Ishikawa (cell line): ENCODE measurements at regions not wholly inside any gene's neighbourhood (a gene's known extent, or its start where the extent isn't known, plus 50 kb on each side); places are given as distances from the start of the nearest gene placed in this dataset.

Source experiments
- CEBPB ChIP-seq: IDR thresholded peaks from 2 replicates; pipeline ENCODE4 v1.6.1; 2012
- CREB1 ChIP-seq: IDR thresholded peaks from 2 replicates; pipeline ENCODE4 v1.6.1; 2012; ENCODE audit warnings: low read depth
- EGR1 ChIP-seq: IDR thresholded peaks from 2 replicates; pipeline ENCODE4 v1.6.1; 2012
- EP300 ChIP-seq: IDR thresholded peaks from 2 replicates; pipeline ENCODE4 v1.6.1; 2012; ENCODE audit warnings: borderline replicate concordance
- FOXM1 ChIP-seq: IDR thresholded peaks from 2 replicates; pipeline ENCODE4 v1.6.1; 2012; ENCODE audit warnings: low read depth, borderline replicate concordance
- NFIC ChIP-seq: IDR thresholded peaks from 2 replicates; pipeline ENCODE4 v1.6.1; 2012
- RAD21 ChIP-seq: IDR thresholded peaks from 2 replicates; pipeline ENCODE4 v1.6.1; 2012; ENCODE audit warnings: low read depth
- TAF1 ChIP-seq: IDR thresholded peaks from 2 replicates; pipeline ENCODE4 v1.6.1; 2012; ENCODE audit warnings: low read depth, mild to moderate bottlenecking
- TCF12 ChIP-seq: IDR thresholded peaks from 2 replicates; pipeline ENCODE4 v1.6.1; 2012; ENCODE audit warnings: low read depth
- TEAD4 ChIP-seq: IDR thresholded peaks from 2 replicates; pipeline ENCODE4 v1.6.1; 2012
- YY1 ChIP-seq: IDR thresholded peaks from 2 replicates; pipeline ENCODE4 v1.6.1; 2012; ENCODE audit warnings: low read depth
- ZBTB7A ChIP-seq: IDR thresholded peaks from 2 replicates; pipeline ENCODE4 v1.6.1; 2012; ENCODE audit warnings: low read depth
- TF ChIP-seq, protein P1 (sequence below): IDR thresholded peaks from 2 replicates; pipeline ENCODE4 v1.6.1; 2012
- TF ChIP-seq, protein P2 (sequence below): IDR thresholded peaks from 2 replicates; pipeline ENCODE4 v1.6.1; 2012
- TF ChIP-seq, protein P3 (sequence below): IDR thresholded peaks from 2 replicates; pipeline ENCODE4 v1.6.1; 2012; ENCODE audit warnings: low read depth, mild to moderate bottlenecking

DNA sequence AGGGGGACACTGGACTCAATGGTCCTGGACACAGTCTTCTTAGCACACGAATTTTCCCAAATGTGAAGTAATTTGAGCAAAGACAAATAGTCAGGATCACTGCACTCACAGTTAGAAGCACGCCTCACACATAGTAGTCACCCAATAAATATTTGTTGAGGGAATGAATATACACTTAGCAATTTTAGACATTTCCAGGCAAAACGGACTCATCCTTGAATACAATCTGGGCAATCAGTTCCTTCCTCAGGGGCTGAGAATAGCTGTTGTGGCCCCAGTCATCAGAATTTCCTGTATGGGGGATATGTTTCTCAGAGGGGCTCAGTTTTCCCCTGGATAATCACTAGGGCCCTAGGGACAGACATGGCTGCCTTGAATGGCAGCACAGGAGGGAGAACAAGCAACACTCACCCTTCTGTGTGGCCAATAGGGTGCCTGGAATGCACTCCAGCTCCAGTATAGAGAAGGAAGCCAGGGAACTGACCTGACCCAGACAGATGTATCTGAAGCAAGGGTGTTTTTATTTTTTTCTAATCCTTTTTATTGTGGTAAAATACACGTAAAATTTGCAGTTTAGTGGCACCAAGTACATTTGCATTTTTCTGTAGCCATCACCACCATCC, 282.7 kb upstream of the ZNF32 start:
- no peak for TF ChIP-seq EP300
- no peak for TF ChIP-seq TAF1
- TF ChIP-seq ZBTB7A, result no peak
- TF ChIP-seq, protein P1, sequence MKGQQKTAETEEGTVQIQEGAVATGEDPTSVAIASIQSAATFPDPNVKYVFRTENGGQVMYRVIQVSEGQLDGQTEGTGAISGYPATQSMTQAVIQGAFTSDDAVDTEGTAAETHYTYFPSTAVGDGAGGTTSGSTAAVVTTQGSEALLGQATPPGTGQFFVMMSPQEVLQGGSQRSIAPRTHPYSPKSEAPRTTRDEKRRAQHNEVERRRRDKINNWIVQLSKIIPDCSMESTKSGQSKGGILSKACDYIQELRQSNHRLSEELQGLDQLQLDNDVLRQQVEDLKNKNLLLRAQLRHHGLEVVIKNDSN, result no peak
- TF ChIP-seq EGR1, result no peak
- no peak for TF ChIP-seq TCF12
- TF ChIP-seq, protein P2, sequence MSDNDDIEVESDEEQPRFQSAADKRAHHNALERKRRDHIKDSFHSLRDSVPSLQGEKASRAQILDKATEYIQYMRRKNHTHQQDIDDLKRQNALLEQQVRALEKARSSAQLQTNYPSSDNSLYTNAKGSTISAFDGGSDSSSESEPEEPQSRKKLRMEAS, result no peak
- no peak for TF ChIP-seq NFIC
- no peak for TF ChIP-seq CREB1
- no peak for TF ChIP-seq CEBPB
- TF ChIP-seq, protein P3, sequence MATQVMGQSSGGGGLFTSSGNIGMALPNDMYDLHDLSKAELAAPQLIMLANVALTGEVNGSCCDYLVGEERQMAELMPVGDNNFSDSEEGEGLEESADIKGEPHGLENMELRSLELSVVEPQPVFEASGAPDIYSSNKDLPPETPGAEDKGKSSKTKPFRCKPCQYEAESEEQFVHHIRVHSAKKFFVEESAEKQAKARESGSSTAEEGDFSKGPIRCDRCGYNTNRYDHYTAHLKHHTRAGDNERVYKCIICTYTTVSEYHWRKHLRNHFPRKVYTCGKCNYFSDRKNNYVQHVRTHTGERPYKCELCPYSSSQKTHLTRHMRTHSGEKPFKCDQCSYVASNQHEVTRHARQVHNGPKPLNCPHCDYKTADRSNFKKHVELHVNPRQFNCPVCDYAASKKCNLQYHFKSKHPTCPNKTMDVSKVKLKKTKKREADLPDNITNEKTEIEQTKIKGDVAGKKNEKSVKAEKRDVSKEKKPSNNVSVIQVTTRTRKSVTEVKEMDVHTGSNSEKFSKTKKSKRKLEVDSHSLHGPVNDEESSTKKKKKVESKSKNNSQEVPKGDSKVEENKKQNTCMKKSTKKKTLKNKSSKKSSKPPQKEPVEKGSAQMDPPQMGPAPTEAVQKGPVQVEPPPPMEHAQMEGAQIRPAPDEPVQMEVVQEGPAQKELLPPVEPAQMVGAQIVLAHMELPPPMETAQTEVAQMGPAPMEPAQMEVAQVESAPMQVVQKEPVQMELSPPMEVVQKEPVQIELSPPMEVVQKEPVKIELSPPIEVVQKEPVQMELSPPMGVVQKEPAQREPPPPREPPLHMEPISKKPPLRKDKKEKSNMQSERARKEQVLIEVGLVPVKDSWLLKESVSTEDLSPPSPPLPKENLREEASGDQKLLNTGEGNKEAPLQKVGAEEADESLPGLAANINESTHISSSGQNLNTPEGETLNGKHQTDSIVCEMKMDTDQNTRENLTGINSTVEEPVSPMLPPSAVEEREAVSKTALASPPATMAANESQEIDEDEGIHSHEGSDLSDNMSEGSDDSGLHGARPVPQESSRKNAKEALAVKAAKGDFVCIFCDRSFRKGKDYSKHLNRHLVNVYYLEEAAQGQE, result no peak
- TF ChIP-seq TEAD4, result no peak
- no peak for TF ChIP-seq FOXM1
- no peak for TF ChIP-seq RAD21

DNA sequence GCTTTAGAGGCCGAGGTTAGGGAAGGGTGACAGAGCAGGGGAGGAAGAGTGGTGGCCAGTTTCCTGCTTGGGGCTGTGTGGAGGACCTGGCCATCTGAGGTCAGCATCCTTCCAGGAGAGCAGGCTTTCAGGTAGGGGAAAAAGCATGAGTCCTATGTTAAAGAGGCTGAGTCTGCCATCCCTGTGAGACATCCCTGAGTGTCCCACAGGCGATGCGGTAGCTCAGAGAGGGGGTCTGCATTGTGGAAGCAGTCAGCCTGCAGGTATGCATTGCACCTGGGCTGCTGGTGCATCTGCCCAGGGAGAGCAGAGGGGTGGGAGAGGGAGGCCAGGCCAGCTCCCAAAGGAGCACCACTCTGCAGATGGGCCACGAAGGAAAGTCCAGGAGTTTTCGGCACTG, 282.1 kb upstream of the ZNF32 start:
- TF ChIP-seq TAF1, result no peak
- no peak for TF ChIP-seq RAD21
- no peak for TF ChIP-seq YY1
- no peak for TF ChIP-seq TCF12
- TF ChIP-seq, protein P2, result no peak
- TF ChIP-seq, protein P1, result no peak
- no peak for TF ChIP-seq CEBPB
- no peak for TF ChIP-seq EP300
- no peak for TF ChIP-seq EGR1
- no peak for TF ChIP-seq ZBTB7A
- no peak for TF ChIP-seq NFIC
- no peak for TF ChIP-seq FOXM1

DNA sequence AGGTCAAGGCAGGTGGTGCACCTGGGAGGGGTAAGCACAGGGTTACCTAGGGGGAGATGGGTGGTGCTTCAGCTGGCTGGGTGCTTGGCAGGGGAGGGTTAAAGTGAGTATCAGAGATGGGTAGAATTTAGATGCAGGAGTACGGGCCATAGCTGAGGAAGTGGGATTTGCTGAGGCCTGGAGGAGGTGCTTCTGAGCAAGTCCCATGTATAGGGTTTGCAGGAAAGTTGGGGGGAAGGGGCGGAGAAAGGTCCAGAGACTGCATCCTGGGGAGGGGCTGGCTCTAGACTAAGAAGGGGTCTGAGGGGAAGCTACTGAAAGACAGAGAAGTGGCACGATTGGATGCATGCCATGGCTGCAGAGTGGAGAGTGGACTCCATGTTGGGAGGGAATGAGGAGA, 281.6 kb upstream of the ZNF32 start:
- TF ChIP-seq, protein P1, result no peak
- TF ChIP-seq NFIC, result no peak

DNA sequence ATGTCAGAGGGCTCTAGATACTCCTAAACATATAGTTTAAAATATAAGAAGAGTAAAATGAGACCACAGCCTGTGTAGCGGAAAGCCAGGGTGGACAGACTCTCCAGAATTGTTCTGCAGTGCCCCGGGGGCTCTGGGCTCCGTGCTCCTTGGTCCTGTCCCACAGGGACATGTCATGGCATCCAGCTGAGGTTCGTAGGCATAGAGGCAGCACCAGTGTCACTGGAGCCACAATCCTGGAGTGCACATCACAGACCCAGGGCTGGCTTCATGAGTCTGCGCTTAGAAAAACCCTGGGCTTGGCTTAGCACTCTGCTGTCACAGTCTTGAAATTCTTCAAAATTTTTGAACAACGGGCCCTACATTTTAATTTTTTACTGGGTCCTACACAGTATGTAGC, 280.4 kb upstream of the ZNF32 start:
- no peak for TF ChIP-seq CEBPB
- TF ChIP-seq FOXM1, result no peak
- no peak for TF ChIP-seq ZBTB7A
- no peak for TF ChIP-seq TEAD4

DNA sequence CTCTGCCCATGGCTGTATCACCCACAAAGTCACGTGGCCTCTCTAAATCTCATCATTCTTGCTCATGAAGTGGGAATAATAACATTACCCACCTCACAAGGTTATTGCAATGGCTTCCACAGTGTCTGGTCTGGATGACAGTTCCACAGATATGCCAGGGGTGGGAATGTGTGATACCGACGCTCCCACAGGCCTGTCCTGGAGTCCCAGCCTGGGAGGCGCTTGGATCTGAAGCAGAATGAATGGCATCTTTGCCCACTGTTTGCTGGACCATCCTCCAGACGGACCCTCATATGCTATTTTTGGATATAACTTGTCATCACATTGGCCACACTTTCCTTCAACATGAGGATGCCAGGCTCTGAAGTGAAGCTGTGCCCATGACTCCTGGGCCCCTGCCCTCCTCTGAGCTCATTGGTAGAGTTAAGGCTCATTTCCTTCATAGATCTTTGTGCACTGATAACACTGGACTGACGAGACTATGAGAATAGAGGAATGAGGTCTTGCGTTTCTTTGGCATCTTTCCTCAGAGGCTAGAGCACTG, 279.8 kb upstream of the ZNF32 start:
- TF ChIP-seq, protein P3, result no peak
- TF ChIP-seq RAD21 (no peak), TAF1 (no peak), NFIC (no peak), TEAD4 (no peak), CEBPB (no peak), TCF12 (no peak), EP300 (no peak), ZBTB7A (no peak), YY1 (no peak), FOXM1 (no peak), CREB1 (no peak), EGR1 (no peak)
- TF ChIP-seq, protein P2, result no peak
- TF ChIP-seq, protein P1, result no peak
